ENCODE measurements at regions not wholly inside any gene's neighbourhood (a gene's known extent, or its start where the extent isn't known, plus 50 kb on each side); places are given as distances from the start of the nearest gene placed in this dataset.

- in situ Hi-C loops (cut with MboI; ENCODE audit: low sequenced_read_pairs in 4 of 4), result no loop called here
- no peaks in the 10 kb centered on the region for H3K36me3 ChIP-seq
- no peak overlapping the region for H3K27ac ChIP-seq
- ATAC-seq (no peak), DNase-seq (no peak)
- intact Hi-C loops (cut with DNase I; ENCODE audit: low total_unique reads), result no loop called here
- no peaks in the 10 kb centered on the region for H3K9me3 ChIP-seq
- no peaks in the 10 kb centered on the region for H3K4me1 ChIP-seq
- H3K27me3 ChIP-seq, result no peaks in the 10 kb centered on the region
- no peak overlapping the region for H3K4me3 ChIP-seq
- TF ChIP-seq POLR2A (IDR thresholded peaks at IDR 0.05), result no peak
- TF ChIP-seq, protein P1, sequence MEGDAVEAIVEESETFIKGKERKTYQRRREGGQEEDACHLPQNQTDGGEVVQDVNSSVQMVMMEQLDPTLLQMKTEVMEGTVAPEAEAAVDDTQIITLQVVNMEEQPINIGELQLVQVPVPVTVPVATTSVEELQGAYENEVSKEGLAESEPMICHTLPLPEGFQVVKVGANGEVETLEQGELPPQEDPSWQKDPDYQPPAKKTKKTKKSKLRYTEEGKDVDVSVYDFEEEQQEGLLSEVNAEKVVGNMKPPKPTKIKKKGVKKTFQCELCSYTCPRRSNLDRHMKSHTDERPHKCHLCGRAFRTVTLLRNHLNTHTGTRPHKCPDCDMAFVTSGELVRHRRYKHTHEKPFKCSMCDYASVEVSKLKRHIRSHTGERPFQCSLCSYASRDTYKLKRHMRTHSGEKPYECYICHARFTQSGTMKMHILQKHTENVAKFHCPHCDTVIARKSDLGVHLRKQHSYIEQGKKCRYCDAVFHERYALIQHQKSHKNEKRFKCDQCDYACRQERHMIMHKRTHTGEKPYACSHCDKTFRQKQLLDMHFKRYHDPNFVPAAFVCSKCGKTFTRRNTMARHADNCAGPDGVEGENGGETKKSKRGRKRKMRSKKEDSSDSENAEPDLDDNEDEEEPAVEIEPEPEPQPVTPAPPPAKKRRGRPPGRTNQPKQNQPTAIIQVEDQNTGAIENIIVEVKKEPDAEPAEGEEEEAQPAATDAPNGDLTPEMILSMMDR (IDR thresholded peaks at IDR 0.05 in 4 of 5, conservative IDR thresholded peaks at IDR 0.05 in 1 of 5), result no peak
These were observed 533.7 kb upstream of the PKN2 start for GRCh38 chr1:88150330-88150729.

DNA sequence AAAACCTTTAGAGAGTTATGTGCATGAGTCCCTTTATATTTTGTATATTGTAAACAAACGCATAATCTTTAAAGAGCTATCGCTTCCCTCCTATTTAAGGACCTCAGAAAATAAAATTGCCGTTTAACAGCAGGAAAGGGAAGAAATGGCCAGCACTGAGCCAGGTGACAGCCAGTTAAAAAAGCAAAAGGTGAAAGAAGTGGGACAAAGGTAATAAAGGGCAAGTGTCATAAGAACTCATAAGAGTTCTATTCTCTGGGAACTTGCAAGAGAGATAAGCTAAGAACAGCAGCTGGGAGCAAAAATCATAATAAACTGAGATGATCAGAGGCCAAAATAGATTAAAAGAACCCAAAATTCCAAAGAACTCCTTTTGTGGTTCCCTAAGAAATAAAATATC is 520.9 kb upstream of the PKN2 start:
- TF ChIP-seq POLR2A (IDR thresholded peaks at IDR 0.05), result no peak
- TF ChIP-seq, protein P1 (IDR thresholded peaks at IDR 0.05 in 4 of 5, conservative IDR thresholded peaks at IDR 0.05 in 1 of 5), result no peak
- Histone ChIP-seq H3K27me3 (no peaks in the 10 kb centered on the region), H3K9me3 (no peaks in the 10 kb centered on the region), H3K27ac (no peak overlapping the region), H3K36me3 (no peaks in the 10 kb centered on the region), H3K4me1 (no peaks in the 10 kb centered on the region), H3K4me3 (no peak overlapping the region)
- no peak for DNase-seq
- intact Hi-C loops (cut with DNase I; ENCODE audit: low total_unique reads), result no loop called here
- ATAC-seq, result no peak
- in situ Hi-C loops (cut with MboI; ENCODE audit: low sequenced_read_pairs in 4 of 4), result no loop called here

DNA sequence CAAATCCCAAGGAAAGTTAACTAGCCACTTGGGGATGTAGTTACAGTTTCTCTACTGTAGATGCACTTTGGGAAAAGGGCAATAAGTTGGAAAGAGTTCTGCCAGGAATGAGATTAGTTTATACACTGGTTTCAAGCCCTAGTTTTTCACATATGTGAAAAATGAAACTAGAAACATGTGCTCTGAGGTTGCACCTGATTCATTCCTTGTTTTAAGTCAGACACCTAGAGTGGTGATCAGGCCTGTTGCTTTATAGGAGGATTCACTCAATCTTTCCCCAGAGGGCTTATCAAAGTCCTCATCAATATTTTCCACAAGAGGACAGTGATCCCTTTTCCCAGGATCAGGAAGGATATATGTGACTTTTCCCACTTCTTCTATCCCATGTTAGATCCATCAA is 515.9 kb upstream of the PKN2 start:
- H3K9me3 ChIP-seq, result no peaks in the 10 kb centered on the region
- H3K27me3 ChIP-seq, result no peaks in the 10 kb centered on the region
- H3K4me1 ChIP-seq, result no peaks in the 10 kb centered on the region
- DNase-seq (no peak), ATAC-seq (no peak)
- H3K27ac ChIP-seq, result no peak overlapping the region
- H3K4me3 ChIP-seq, result no peak overlapping the region
- no peak for TF ChIP-seq POLR2A (IDR thresholded peaks at IDR 0.05)
- TF ChIP-seq, protein P1 (IDR thresholded peaks at IDR 0.05 in 4 of 5, conservative IDR thresholded peaks at IDR 0.05 in 1 of 5), result no peak
- intact Hi-C loops (cut with DNase I; ENCODE audit: low total_unique reads), result no loop called here
- in situ Hi-C loops (cut with MboI; ENCODE audit: low sequenced_read_pairs in 4 of 4), result no loop called here
- H3K36me3 ChIP-seq, result no peaks in the 10 kb centered on the region

DNA sequence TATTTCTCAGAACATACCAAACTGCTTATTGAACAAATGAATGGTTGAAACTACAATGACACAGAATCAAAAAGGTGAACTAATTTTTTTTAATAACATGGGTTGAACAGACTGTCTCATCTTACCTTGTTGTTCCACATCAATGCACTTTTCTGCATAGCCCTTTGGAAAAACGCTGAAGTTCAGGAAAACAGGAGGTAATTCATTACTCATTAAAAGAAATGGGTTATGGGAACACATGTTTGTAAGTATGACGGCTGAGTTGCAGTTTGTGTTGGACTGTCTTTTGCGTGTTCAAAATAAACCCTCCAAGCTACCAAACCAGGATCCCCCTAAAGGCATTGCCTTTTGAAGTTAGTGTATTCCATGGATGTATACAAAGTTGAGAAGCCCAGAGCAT is 514.9 kb upstream of the PKN2 start:
- intact Hi-C loops (cut with DNase I; ENCODE audit: low total_unique reads), result no loop called here
- no peak for DNase-seq
- TF ChIP-seq POLR2A (IDR thresholded peaks at IDR 0.05), result no peak
- H3K27ac ChIP-seq, result no peak overlapping the region
- no peak overlapping the region for H3K4me3 ChIP-seq
- H3K27me3 ChIP-seq, result no peaks in the 10 kb centered on the region
- no peaks in the 10 kb centered on the region for H3K36me3 ChIP-seq
- H3K4me1 ChIP-seq, result no peaks in the 10 kb centered on the region
- no peak for ATAC-seq
- in situ Hi-C loops (cut with MboI; ENCODE audit: low sequenced_read_pairs in 4 of 4), result no loop called here
- H3K9me3 ChIP-seq, result no peaks in the 10 kb centered on the region

DNA sequence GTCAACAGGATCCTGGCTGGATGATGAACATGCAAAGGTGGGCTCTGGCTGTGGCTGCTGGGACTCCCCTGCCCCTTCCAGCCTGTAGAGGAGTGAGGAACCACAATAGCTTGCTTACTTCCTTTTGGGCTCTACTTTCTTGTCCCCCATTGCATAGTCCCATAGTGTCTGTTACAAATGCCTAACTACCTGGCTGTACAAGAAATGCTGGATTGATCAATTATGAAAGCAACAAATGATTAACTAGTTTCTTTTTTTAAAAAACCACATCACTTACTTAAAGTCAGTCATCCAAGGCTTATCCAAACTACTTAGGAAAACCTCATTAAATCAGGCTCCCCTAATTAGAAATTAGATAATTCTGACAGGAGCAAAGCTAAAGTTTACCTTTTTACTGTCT is 514.1 kb upstream of the PKN2 start:
- Histone ChIP-seq H3K4me3 (no peak overlapping the region), H3K9me3 (no peaks in the 10 kb centered on the region), H3K27me3 (no peaks in the 10 kb centered on the region), H3K4me1 (no peaks in the 10 kb centered on the region), H3K27ac (no peak overlapping the region), H3K36me3 (no peaks in the 10 kb centered on the region)
- intact Hi-C loops (cut with DNase I; ENCODE audit: low total_unique reads), result no loop called here
- TF ChIP-seq POLR2A (IDR thresholded peaks at IDR 0.05), result no peak
- TF ChIP-seq, protein P1 (IDR thresholded peaks at IDR 0.05 in 4 of 5, conservative IDR thresholded peaks at IDR 0.05 in 1 of 5), result no peak
- DNase-seq (no peak), ATAC-seq (no peak)
- in situ Hi-C loops (cut with MboI; ENCODE audit: low sequenced_read_pairs in 4 of 4), result no loop called here

Data from gastrocnemius medialis (tissue), 4 donors.